Stimulated activated CD8-positive, alpha-beta memory T cell treated with anti-CD3 and anti-CD28 coated beads, Interleukin-4, amount 100 ng/mL, for 24 hours (primary cell): ENCODE measurements at regions not wholly inside any gene's neighbourhood (a gene's known extent, or its start where the extent isn't known, plus 50 kb on each side); places are given as distances from the start of the nearest gene placed in this dataset.
"Not testable (repeated sequence)": the region's sequence is repeated elsewhere in the genome, so short reads cannot be mapped to it uniquely, and the experiment has no call there.

Experiments used
- DNase-seq: peaks from one replicate; pipeline ENCODE4 v3.0.0-alpha.2; 2020; ENCODE audit warnings: low read depth

DNA sequence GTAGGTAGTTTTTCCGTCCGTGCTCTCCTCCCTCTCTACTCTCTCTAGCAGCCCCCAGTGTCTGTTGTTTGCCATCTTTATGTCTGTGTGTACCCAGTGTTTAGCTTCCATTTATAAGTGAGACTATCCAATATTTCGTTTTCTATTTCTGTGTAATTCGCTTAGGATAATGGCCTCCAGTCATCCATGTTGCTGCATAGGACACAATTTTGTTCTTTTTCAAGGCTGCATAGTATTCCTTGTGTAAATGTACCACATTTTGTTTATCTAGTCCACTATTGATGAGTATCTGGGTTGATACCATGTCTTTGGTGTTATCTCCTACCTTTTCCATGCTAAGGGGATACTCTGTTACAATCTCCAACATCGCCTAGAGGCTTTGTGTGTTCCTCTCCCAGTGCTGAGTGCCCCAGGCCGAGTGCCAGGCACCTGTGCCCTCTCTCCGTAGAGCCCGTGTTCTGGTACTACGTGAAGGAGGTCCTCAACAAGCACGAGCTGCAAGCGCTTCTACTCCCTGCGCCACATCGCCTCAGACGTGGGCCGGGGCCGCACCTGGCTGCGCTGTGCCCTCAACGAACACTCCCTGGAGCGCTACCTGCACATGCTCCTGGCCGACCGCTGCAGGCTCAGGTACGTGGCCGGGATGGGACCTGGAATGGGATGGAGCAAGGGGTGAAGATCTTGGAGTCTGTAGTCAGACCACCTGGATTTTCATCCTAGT, 51.0 kb downstream of the NPIPB11 start:
- DNase-seq, result not testable (repeated sequence)

GRCh38 chr16:29354449-29354848, 52.1 kb downstream of the NPIPB11 start:
- not testable (repeated sequence) for DNase-seq

- DNase-seq, result not testable (repeated sequence)
Measured at GRCh38 chr16:29352617-29352999, 53.9 kb downstream of the NPIPB11 start.

DNA sequence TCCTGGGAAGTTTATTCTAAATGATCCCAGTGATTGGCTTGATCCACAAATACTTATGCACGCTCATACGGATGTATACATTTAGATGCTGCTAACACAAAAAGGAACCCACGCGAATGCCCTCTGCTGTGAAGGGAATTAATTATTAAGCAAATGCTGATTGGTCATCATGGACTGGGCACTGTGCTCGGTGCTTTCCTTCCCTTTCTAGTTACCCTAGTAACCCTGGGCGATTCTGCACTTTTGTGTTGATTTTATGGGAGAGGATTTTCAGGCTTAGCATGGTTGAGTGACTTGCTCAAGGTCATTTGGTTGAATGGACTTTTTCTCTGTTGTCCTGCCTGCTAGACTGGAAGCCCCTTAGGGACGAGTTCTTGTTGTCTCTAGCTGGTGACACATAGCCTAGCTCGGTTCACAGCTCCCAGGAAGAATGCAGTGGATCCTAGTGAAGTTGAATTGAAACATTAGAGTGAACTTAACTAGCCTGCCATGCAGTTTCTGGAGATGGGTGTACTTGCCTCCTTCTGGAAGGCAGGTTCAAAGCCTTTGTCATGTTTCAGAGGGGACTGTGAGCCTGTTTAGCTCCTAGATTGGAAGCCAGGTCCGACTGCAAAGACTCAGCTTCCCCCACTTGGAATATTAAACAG, 54.4 kb downstream of the NPIPB11 start:
- DNase-seq, result not testable (repeated sequence)

- DNase-seq, result not testable (repeated sequence)
Measured at GRCh38 chr16:29351271-29351969, 55.1 kb downstream of the NPIPB11 start.

DNA sequence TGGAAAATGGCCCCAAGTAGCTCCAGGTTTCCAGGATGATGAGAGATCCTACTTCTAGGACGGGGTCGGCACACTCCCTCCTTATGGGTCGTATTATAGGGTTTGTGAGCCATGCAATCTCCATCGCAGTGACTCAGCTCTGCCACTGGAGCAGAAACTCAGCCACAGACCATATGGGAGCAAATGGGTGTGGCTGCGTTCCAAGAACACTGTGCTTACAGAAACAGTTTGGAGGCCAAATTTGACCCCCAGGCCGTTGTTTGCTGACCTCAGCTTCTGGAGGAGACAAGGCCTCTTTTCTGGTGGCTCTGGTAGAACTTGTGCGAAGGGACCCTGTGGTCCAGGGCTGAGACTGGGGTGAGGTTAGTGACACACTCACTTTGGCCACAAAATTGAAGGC, 56.5 kb downstream of the NPIPB11 start:
- not testable (repeated sequence) for DNase-seq

- not testable (repeated sequence) for DNase-seq
Measured at GRCh38 chr16:29348748-29349147, 57.8 kb downstream of the NPIPB11 start.

DNA sequence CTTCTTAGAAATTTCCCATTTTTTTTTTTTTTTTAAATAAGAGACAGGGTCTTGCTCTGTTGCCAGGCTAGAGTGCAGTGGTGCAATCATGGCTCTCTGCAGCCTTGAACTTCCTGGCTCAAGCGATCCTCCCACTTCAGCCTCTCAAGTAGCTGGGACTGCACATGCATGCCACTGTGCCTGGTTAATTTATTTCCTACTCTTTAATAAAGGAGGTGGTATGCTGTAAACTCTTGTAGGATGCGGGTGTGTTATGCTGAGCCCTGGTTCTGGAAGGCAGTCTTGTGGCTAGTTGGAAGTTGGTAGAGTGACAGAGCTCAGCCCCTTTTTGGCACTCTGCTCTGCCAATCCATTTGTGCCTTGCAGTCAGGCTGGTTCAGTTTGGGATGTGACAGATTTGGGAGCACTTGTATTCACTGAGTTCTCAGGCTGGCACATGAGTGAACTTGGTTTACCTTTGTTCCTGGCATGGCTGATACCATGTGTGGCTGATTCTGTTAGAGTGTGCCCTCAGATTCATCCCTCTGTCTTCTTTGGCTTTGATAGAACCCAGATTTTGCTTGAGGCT, 58.3 kb downstream of the NPIPB11 start:
- DNase-seq, result not testable (repeated sequence)

- DNase-seq, result not testable (repeated sequence)
Measured at GRCh38 chr16:29346796-29347580, 59.5 kb downstream of the NPIPB11 start.

GRCh38 chr16:29346203-29346602, 60.3 kb downstream of the NPIPB11 start:
- not testable (repeated sequence) for DNase-seq

DNA sequence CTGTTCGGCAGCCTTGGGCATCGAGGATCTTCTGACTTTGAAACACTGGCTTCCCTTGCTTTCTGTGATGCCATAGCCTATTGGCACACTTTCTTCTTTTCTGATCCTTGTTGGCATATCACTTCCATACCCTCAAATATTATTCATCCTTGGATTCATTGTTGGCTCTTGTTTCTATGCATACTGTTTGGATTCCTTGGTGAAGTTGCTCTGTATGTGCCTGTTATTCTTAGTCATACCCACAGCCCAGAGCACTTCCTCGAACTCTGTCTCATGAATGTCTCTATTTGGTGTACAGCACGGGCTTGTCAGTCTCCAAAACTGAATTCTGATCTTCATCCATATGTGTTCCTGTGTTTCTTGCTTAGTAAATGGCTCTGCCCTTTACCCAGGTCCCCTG, 63.6 kb downstream of the NPIPB11 start:
- DNase-seq, result not testable (repeated sequence)

DNA sequence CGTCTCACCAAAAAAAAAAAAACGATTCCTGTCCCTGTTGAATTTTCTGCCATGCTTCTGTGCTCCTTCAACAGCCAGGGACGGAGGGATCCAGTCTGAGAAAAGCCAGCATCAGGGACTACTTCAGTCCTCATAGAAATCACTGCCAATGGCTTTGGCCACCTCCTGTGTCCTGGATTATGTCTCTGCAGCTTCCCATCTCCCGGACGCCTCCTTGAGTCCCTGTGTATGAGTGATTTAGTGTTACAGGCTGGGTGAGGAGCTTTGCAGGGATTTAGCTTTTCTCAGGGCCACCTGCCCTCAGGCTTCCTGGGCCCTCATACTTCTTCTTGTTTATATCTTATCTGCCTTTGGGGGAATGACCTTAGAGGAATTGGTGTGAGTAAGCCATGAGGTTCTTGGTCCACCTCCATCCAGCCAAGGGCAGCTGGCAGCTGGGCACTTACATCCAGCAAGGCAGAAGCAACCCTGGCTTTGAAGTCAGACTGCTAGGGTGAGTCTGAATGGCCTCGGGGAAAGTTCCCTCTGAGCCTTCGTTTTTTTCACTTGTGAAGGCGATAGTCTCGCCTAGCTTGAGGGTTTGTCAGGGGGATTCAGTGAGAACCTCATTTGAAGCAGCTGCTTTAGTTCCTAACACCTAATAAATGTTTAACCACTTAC, 65.6 kb downstream of the NPIPB11 start:
- not testable (repeated sequence) for DNase-seq

- not testable (repeated sequence) for DNase-seq
Measured at GRCh38 chr16:29340235-29340634, 66.3 kb downstream of the NPIPB11 start.

- not testable (repeated sequence) for DNase-seq
Measured at GRCh38 chr16:29338821-29339700, 67.5 kb downstream of the NPIPB11 start.

GRCh38 chr16:29337385-29337901, 69.1 kb downstream of the NPIPB11 start:
- not testable (repeated sequence) for DNase-seq

- not testable (repeated sequence) for DNase-seq
Measured at GRCh38 chr16:29335549-29335846, 71.0 kb downstream of the NPIPB11 start.

GRCh38 chr16:29334776-29335548, 71.5 kb downstream of the NPIPB11 start:
- DNase-seq, result not testable (repeated sequence)

DNA sequence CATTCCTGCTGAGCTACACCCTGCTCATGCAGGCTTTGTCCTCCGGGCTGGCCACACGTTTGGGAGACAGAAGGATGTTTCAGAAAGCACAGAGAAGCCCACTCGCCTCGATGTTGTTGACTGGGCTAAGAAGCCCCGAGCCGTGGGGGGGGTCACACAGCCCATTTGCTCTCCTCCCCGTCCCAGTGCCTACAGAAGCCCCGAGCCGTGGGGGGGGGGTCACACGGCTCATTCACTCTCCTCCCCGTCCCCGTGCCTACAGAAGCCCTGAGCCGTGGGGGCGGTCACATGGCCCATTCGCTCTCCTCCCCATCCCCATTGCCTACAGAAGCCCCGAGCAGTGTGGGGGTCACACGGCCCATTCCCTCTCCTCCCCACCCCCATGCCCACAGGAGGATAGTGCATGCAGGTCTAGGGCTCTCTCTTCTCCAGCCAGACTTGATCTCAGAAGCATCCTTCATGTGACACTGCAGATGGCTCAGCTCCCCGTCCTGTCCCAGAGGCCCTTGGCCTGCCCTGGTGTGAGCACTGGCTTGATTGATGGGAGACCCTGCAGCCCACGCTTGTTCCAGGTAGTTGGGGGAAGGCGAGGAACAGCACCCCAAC, 72.9 kb downstream of the NPIPB11 start:
- not testable (repeated sequence) for DNase-seq

DNA sequence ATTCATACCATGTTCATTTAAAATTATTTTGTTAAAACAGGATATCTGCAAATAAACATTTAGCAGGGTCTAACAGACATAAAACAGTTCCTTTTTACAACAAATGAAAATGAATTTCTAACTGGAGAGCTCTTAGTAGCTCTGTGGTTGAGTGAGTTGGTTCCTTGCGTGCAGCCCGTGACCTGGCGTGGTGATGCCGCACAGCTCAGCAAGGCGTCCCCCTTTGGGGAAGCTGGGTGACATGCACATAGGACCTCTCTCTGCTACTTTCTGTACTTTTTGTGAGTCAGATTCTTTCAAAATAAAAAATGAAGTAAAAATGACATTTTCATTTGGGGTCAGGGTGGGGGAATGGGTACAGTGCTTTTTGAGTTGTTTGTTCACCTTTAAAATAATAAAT, 75.9 kb downstream of the NPIPB11 start:
- not testable (repeated sequence) for DNase-seq
